Endothelial cell of umbilical vein (primary cell): ENCODE measurements at regions not wholly inside any gene's neighbourhood (a gene's known extent, or its start where the extent isn't known, plus 50 kb on each side); places are given as distances from the start of the nearest gene placed in this dataset.

Source experiments
- CTCF ChIP-seq, 2 donors: IDR thresholded peaks; 1 replicate in 1 of 2; 2 replicates in 1 of 2; pipeline ENCODE4 v1.5.1; 2011; ENCODE audit warnings: low read length in 2 of 2, mild to moderate bottlenecking in 2 of 2, moderate library complexity in 2 of 2, control low read depth in 1 of 2, inconsistent platforms in 1 of 2, low read depth in 1 of 2; ENCODE audit not compliant: insufficient read depth in 1 of 2; ENCODE audit errors: extremely low read depth in 1 of 2
- EZH2 ChIP-seq: IDR thresholded peaks from 2 replicates; pipeline ENCODE4 v1.6.1; 2012; ENCODE audit warnings: borderline replicate concordance, low read depth, mild to moderate bottlenecking, moderate library complexity, low read length, inconsistent platforms; ENCODE audit not compliant: severe bottlenecking
- FOS ChIP-seq: IDR thresholded peaks from 2 replicates; pipeline ENCODE4 v1.6.1; 2011; ENCODE audit warnings: mild to moderate bottlenecking, low read length, moderate library complexity, borderline replicate concordance; ENCODE audit not compliant: insufficient read depth
- MYC ChIP-seq: IDR thresholded peaks from one replicate; pipeline ENCODE4 v1.6.1; 2011; ENCODE audit warnings: mild to moderate bottlenecking, low read depth, low read length
- POLR2A ChIP-seq: IDR thresholded peaks from 2 replicates; pipeline ENCODE4 v1.6.1; 2012; ENCODE audit warnings: low read depth, mild to moderate bottlenecking, control low read depth, low read length
- POLR2AphosphoS5 ChIP-seq: IDR thresholded peaks from 2 replicates; pipeline ENCODE4 v1.6.1; 2012; ENCODE audit warnings: low read depth, mild to moderate bottlenecking, control low read depth, low read length, moderate library complexity; ENCODE audit not compliant: insufficient read depth

- no peak for TF ChIP-seq POLR2AphosphoS5
- TF ChIP-seq POLR2A, result no peak
- TF ChIP-seq CTCF (IDR thresholded peaks at IDR 0.05; ENCODE audit: extremely low read depth in 1 of 2, insufficient read depth in 1 of 2, low read depth in 1 of 2, low read length in 2 of 2), result no peak
- no peak for TF ChIP-seq MYC
- TF ChIP-seq EZH2, result no peak
- no peak for TF ChIP-seq FOS
Measured at GRCh38 chr5:18675041-18675440, 1040.8 kb downstream of the TAF11L14 start.
